GM21515 (cell line): ENCODE measurements at regions not wholly inside any gene's neighbourhood (a gene's known extent, or its start where the extent isn't known, plus 50 kb on each side); places are given as distances from the start of the nearest gene placed in this dataset.

ENCODE experiments used
- ATAC-seq: cut with Tn5 transposase; IDR thresholded peaks from one replicate; pipeline ENCODE4 v1.9.1; 2021; ENCODE audit not compliant: unreplicated experiment

DNA sequence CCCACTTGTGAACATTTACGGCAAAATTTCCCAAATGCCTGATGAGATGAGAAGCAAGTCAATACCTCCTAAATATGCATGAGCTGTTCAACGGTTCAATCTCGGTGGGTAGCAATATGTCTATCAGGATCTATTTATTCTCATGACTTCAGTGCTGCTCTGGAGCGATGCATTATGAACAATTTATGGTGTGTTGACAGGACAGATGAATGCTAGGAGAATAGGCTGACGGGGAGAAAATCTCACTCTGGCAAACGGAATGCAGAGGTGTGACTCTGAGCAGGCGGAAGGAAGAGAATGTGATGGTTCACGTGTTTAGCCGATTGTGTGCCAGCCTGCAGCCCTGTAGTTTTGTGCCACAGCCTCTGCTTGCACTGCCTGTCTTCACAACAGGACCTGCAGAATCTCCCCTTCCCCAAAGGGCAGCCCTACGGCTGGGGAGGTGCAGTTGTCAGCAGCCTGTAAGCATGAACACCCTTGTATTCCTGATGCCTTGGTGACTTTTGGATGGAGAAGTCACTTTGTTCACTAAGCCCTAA lies 345.2 kb downstream of the PHKB start:
- no peak for ATAC-seq

DNA sequence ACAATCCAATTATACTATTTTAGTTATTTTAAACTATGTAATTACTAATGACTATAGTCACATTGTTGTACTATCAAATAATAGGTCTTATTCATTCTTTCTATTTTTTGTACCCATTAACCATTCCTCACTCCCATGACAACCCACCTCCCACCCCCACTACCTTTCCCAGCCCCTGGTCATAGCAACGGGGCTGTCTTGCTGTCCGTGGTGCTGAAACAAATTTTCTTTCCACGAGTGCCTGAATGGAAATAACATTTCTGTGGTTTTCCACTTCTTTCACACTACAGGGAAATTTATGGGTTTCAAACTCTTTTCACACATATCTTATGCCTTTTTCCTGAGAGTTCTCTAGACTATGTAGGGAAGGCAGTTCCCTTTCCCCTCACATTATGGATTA lies 326.6 kb downstream of the PHKB start:
- ATAC-seq = no peak

DNA sequence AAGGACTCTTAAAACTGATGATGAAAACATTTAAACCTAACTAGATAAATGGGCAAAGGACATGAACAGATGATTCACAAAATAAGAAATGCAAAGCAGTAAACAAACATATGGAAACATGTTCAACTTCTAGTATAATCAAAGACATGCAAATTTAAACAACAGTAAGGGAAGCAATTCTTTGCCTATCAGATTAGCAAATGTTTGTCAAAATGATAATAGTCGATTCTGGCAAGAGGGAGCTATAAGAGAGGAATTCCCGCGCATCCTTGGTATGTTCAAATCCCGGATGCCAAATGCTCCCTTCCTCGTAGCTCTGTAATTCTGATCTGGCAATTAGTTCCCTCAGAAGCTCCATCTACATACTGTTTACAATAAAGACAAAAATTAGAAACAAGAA lies 320.5 kb downstream of the PHKB start:
- no peak for ATAC-seq

DNA sequence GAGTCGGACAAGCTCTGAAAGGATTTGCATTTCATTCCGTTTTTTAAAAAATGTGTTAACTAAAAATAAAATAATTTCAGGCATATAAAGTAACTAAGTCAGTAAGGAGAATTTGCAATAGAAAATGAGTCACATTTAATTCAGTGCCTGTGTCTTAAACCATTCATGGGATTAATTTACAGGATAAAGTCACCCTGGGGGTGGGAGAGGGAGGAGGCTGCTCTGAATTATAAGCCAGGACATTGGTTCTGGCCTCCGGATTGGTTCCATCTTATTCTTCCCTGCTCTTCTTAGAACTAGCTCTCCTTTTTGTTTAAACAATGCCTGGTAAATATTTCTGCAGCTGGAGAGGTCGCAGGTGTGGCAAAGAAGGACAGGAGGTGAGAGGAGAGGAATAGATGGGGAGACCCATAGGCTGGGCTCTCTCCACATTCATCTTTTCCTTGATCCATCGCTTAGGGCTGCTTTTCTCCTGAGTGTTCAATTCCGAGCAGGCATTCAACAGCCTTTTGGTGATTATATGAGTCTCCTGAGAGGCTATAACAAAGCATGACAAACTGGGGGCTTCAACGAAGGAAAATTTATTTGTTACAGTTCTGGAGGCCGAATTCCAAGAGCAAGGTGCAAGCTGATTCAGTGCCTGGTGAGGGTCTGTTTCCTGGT lies 319.2 kb downstream of the PHKB start:
- ATAC-seq = no peak

DNA sequence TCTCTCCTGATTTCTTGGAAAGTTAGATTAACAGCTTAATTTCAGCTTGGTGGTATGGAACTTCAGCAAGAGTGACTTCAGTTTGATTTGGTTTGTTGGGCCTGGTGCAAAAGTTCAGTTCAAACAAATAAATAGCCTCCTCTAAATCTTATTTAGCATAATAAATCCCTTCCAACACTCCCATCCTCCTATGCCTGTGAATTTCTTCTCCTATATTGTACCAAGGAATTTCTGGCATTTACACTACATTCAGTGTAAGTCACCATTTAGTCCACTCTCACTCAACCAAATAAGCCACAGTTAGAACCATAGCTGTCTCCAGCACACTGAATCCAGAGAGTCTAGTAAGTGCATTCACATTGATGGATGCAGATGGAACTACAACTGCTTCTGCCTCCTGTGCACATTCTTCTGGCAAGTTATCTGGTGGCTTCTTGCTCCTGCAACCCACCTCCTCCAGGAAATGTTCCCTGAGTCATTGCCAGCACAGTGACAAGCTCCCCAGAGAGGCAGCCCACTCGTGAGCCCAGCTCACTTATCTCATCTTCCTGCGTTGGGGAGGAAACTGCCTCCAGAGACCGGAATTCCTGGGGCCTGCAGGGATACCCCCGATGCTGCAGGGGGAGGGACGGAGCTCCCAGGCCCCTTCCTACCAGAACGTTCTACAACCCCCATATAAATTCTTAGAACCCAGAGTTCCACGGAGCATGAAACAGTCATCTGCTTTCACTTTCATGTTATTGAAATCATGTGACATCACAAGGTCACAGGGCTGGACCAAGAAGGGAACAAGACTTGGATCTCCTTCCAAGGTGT lies 318.3 kb downstream of the PHKB start:
- ATAC-seq = peak; percentile 59

DNA sequence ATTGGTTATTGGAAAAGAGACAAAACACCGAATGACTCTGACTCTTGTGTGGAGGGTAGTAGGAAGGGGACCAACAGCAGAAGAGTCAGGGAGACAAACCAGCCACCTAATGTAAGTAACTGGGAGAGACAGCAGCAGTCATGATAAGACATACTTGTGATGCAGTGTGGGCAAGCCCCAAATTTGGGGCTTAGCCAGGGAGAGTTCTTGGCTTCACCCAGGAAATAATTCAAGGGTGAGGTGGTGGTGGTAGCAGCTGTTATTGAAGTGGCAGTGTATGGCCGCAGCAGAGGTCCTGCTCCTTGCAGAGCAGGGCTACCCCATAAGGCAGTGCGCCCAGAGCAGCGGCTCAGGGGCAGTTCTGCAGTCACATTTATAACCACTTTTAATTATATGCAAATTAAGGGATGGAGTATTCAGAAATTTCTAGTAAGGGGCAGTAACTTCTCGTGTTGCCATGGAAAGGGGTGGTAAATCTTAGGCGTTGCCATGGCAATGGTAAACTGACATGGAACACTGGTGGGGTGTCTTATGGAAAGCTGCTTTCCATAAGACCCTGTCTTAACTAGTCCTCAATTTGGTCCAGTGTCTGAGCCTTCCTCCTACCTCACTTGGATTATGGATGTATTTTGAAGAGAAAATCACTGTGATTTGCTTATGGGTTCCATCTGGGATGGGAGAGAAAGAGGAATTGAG lies 317.1 kb downstream of the PHKB start:
- ATAC-seq = no peak

DNA sequence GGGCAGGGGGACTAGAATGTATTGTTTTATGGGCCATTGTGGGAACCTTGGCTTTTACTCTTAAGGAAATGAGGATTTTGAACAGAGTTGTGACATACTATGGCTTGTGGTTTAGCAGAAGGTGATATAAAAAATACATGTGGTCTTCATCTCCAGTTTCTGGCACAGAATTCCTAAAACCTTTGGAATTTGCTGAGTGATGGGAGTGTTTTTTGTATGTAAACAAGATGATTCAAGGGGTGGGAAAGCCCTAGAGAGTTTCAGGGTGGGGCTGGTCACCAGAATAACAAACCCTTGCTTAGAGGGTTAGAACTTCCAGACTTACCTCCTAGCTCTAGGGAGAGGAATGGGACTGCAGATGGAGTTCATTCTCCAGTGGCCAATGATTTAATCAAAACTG lies 316.1 kb downstream of the PHKB start:
- ATAC-seq = no peak

DNA sequence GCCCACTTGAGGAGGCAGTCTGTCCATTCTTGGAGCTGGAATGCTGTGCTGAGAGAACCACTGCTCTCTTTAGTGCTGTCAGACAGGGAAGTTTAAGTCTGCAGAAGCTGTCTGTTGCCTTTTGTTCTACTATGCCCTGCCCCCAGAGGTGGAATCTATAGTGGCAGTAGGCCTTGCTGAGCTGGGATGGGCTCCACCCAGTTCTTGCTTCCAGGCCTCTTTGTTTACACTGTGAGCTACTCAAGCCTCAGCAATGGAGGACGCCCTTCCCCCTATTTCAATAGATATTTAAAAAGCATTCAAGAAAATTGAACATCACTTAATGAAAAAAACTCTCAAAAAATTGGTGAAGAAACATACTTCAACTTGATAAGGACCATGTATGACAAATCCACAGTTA lies 313.5 kb downstream of the PHKB start:
- ATAC-seq = no peak

DNA sequence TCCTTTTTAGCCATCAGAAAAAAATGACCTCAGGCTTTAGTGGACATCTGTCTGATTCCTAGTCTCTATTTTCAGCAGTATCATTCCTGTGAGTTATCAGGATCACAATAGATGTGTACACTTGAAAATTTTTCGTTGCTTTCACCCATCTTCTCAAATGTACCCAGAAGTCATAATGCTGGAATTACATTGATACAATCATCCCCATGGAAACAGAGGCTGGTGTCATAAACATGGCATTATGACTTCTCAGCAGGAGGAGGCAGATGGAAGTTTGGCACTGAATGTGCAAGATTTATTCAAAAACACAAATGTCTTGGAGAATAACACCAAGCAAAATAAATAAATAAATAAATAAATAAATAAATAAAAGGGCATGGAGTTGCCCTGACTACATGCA lies 292.5 kb downstream of the PHKB start:
- ATAC-seq = no peak
